ENCODE measurements at regions not wholly inside any gene's neighbourhood (a gene's known extent, or its start where the extent isn't known, plus 50 kb on each side); places are given as distances from the start of the nearest gene placed in this dataset.

- POLR2A ChIA-PET, result no interaction called here
- no peak for TF ChIP-seq CTCF (IDR thresholded peaks at IDR 0.05; ENCODE audit: insufficient read depth, low read length, missing control alignments)
- CTCF ChIA-PET, result no interaction called here
- no peak overlapping the region for H3K4me3 ChIP-seq (ENCODE audit: low read depth, low read length)
- no peak for DNase-seq (ENCODE audit: low read depth, low spot score)
Measured at GRCh38 chr6:119459207-119459974, 109.8 kb upstream of the MAN1A1 start.

- DNase-seq (ENCODE audit: low read depth, low spot score), result no peak
- POLR2A ChIA-PET, result no interaction called here
- no peak for TF ChIP-seq CTCF (IDR thresholded peaks at IDR 0.05; ENCODE audit: insufficient read depth, low read length, missing control alignments)
- CTCF ChIA-PET, result interaction anchor here (0.8 kb wide), 1 partner anchor 10 kb away, joined by 4 read pairs; no protein-coding TSS in a partner anchor
- no peak overlapping the region for H3K4me3 ChIP-seq (ENCODE audit: low read depth, low read length)
Measured at GRCh38 chr6:119454714-119455113, 105.2 kb upstream of the MAN1A1 start.

- POLR2A ChIA-PET, result no interaction called here
- H3K4me3 ChIP-seq (ENCODE audit: low read depth, low read length), result no peak overlapping the region
- CTCF ChIA-PET, result no interaction called here
- TF ChIP-seq CTCF (IDR thresholded peaks at IDR 0.05; ENCODE audit: insufficient read depth, low read length, missing control alignments), result no peak
- DNase-seq (ENCODE audit: low read depth, low spot score), result no peak
Measured at GRCh38 chr6:119453242-119454200, 104.0 kb upstream of the MAN1A1 start.

- TF ChIP-seq CTCF (IDR thresholded peaks at IDR 0.05; ENCODE audit: insufficient read depth, low read length, missing control alignments), result no peak
- no peak for DNase-seq (ENCODE audit: low read depth, low spot score)
- ChIA-PET CTCF (no interaction called here), POLR2A (no interaction called here)
- no peak overlapping the region for H3K4me3 ChIP-seq (ENCODE audit: low read depth, low read length)
Measured at GRCh38 chr6:119449331-119450156, 100.0 kb upstream of the MAN1A1 start.

- no peak for DNase-seq (ENCODE audit: low read depth, low spot score)
- ChIA-PET POLR2A (no interaction called here), CTCF (no interaction called here)
- no peak overlapping the region for H3K4me3 ChIP-seq (ENCODE audit: low read depth, low read length)
- TF ChIP-seq CTCF (IDR thresholded peaks at IDR 0.05; ENCODE audit: insufficient read depth, low read length, missing control alignments), result no peak
Measured at GRCh38 chr6:119447921-119448320, 98.4 kb upstream of the MAN1A1 start.

Measured in AG04449 (cell line).